Thyroid gland (tissue), 4 donors: ENCODE measurements at regions not wholly inside any gene's neighbourhood (a gene's known extent, or its start where the extent isn't known, plus 50 kb on each side); places are given as distances from the start of the nearest gene placed in this dataset.

Experiments
- DNase-seq, 2 donors: peaks; one replicate each; pipeline ENCODE4 v3.0.0-alpha.2; 2019
- H3K27ac ChIP-seq, 3 donors: fragments of 200-600 bp; sonication (generic); 1 replicate in 2 of 3; 2 replicates in 1 of 3; pipeline ENCODE4 v1.5.1; 2016 to 2019; ENCODE audit warnings: mild to moderate bottlenecking in 1 of 3, moderate library complexity in 1 of 3
- H3K27me3 ChIP-seq: fragments of 200-600 bp; sonication (generic); one replicate; pipeline ENCODE4 v1.5.1; 2019
- H3K36me3 ChIP-seq, 2 donors: fragments of 200-600 bp; sonication (generic); one replicate each; pipeline ENCODE4 v1.5.1; 2016 to 2019
- H3K4me1 ChIP-seq, 2 donors: fragments of 200-600 bp; sonication (generic); one replicate each; pipeline ENCODE4 v1.5.1; 2017 to 2019
- H3K4me3 ChIP-seq, 3 donors: fragments of 200-600 bp; sonication (generic); replicated peaks in 1 of 3; 1 replicate in 2 of 3; 2 replicates in 1 of 3; pipeline ENCODE4 v1.5.1; 2016; ENCODE audit warnings: mild to moderate bottlenecking in 1 of 3
- H3K9me3 ChIP-seq: fragments of 200-600 bp; sonication (generic); one replicate; pipeline ENCODE4 v1.5.1; 2017
- POLR2A ChIP-seq, 2 donors: fragments of 450-650 bp; IDR thresholded peaks; one replicate each; pipeline ENCODE4 v1.6.1; 2017; ENCODE audit warnings: antibody characterized with exemption in 2 of 2, mild to moderate bottlenecking in 2 of 2, moderate library complexity in 1 of 2
- WGBS, 2 donors: methylation state at CpG; one replicate each; pipeline ENCODE4 v1.1.5; 2017; 5-methylcytosine and 5-hydroxymethylcytosine counted together
- intact Hi-C: fragments of 100-400 bp; cut with DNase I; formaldehyde crosslinking; loops from one replicate; pipeline ENCODE4 v1.15.1; 2023
- TF ChIP-seq, protein P1 (sequence below), 6 experiments: fragments of 200-600 bp in 3 of 6; fragments of 450-650 bp in 3 of 6; sonication (generic) in 3 of 6; IDR thresholded peaks; one replicate each; pipeline ENCODE4 v1.5.1; 2016 to 2019; ENCODE audit warnings: antibody characterized with exemption in 6 of 6, mild to moderate bottlenecking in 2 of 6, inconsistent platforms in 1 of 6, moderate library complexity in 1 of 6

DNA sequence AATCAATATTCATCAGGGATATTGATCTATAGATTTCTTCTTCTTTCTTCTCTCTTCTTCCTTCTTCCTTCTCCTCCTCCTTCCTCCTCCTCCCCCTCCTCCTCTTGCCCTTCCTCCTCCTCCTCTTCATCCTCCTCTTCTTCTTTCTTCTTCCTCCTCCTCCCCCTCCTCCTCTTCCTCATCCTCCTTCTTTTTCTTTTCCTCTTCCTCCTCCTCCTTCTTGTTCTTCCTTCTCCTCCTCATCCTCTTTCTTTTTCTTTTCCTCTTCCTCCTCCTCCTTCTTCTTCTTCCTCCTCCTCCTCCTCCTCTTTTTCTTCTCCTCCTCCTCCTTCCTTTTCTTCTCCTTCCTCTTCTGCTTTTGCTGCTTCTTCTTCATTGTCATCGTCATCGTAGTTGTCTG is 52.4 kb upstream of the SERINC1 start:
- Histone ChIP-seq H3K4me3 (no peak overlapping the region), H3K27ac (no peak overlapping the region), H3K27me3 (no peaks in the 10 kb centered on the region), H3K36me3 (no peaks in the 10 kb centered on the region), H3K9me3 (no peaks in the 10 kb centered on the region), H3K4me1 (no peaks in the 10 kb centered on the region)
- 22 to 46% methylated on average over 2 of the region's 2 CpGs for WGBS, 2 donors
- no peak for DNase-seq
- TF ChIP-seq, protein P1, sequence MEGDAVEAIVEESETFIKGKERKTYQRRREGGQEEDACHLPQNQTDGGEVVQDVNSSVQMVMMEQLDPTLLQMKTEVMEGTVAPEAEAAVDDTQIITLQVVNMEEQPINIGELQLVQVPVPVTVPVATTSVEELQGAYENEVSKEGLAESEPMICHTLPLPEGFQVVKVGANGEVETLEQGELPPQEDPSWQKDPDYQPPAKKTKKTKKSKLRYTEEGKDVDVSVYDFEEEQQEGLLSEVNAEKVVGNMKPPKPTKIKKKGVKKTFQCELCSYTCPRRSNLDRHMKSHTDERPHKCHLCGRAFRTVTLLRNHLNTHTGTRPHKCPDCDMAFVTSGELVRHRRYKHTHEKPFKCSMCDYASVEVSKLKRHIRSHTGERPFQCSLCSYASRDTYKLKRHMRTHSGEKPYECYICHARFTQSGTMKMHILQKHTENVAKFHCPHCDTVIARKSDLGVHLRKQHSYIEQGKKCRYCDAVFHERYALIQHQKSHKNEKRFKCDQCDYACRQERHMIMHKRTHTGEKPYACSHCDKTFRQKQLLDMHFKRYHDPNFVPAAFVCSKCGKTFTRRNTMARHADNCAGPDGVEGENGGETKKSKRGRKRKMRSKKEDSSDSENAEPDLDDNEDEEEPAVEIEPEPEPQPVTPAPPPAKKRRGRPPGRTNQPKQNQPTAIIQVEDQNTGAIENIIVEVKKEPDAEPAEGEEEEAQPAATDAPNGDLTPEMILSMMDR (IDR thresholded peaks at IDR 0.05) = no peak
- no peak for TF ChIP-seq POLR2A (IDR thresholded peaks at IDR 0.05)
- intact Hi-C loops = loop anchor here (10.0 kb wide), 1 partner anchor 159 kb away; no protein-coding TSS in a partner anchor

DNA sequence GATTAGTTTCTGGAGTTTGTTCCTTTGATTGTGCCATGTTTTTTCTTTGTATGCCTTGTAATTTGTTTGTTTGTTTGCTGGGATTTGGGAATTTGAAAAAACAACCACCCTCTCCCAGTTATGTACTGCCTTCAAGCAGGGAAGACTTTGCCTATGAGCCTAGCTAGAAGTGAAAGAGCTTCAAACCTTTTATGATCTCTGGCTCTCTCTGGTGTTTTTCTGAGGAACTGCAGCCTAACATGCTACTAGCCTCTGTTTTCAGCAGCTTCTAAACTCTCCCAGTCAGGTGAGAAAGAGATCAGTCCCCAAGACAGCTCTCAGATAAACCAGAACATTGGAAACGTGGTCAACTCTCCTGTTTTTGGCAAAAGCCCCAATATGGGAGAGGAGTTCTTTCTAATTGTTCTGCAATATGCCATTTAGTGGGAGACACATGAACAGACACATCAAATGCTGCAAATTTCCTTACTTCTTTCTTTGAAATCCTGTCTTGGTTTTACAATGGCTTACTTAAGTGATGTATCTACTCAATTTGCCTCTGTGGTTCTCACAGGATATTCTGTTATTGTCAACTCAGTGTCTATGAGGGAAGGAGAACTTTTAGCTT is 58.9 kb upstream of the SERINC1 start:
- H3K36me3 ChIP-seq = no peaks in the 10 kb centered on the region
- TF ChIP-seq, protein P1 (IDR thresholded peaks at IDR 0.05) = peak; percentile 55 to 90 (median 83)
- TF ChIP-seq POLR2A (IDR thresholded peaks at IDR 0.05) = no peak
- peak; percentile 42 to 44 for DNase-seq
- no peaks in the 10 kb centered on the region for H3K4me1 ChIP-seq
- H3K4me3 ChIP-seq = no peak overlapping the region
- H3K9me3 ChIP-seq = no peaks in the 10 kb centered on the region
- H3K27ac ChIP-seq = no peak overlapping the region
- WGBS, 2 donors = 0% methylated on average over 1 of the region's 1 CpG
- intact Hi-C loops = no loop called here
- no peaks in the 10 kb centered on the region for H3K27me3 ChIP-seq

DNA sequence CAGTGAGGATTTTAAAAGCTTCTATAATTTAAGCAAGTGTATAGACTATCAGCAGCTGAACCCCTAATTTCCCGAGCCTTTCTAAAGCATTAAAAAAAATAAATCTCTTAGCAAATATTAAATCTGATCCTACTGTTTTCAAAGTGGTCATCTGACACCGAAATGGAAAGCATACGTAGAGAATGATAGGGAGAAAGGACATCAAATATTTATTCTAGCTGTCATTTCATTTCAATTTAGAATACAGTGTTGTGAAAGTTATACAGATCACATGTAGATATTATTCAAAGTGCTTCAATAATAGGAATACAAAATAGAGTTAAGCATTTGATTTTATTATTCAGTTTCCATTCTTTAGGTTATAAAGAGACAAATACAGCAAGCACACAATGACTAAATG is 61.9 kb upstream of the PKIB start:
- no peak for DNase-seq
- H3K9me3 ChIP-seq = no peaks in the 10 kb centered on the region
- H3K4me3 ChIP-seq = no peak overlapping the region
- H3K4me1 ChIP-seq = no peaks in the 10 kb centered on the region
- TF ChIP-seq POLR2A (IDR thresholded peaks at IDR 0.05) = no peak
- TF ChIP-seq, protein P1 (IDR thresholded peaks at IDR 0.05) = no peak
- H3K27ac ChIP-seq = no peak overlapping the region
- intact Hi-C loops = no loop called here
- H3K36me3 ChIP-seq = no peaks in the 10 kb centered on the region
- WGBS, 2 donors = 83% methylated on average over 3 of the region's 3 CpGs
- H3K27me3 ChIP-seq = no peaks in the 10 kb centered on the region

DNA sequence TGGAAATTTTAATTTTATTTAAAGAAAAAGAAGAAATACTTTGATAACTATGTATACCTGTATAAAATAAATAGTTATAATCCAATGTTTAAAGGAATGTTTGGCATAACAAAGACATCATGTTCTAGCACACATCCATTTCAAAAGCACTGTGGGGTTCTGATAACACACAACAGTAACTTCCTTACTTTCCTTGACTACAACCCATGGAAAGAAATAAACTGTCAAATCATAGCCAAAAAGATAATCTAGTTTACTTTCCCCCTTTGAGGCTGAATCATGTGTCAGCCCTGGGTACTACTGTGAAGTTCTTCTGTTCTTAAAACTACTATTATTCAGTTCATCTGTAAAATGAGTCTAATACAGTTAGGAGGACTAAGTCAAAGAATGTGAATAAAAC is 61.4 kb upstream of the PKIB start:
- Histone ChIP-seq H3K4me3 (no peak overlapping the region), H3K4me1 (no peaks in the 10 kb centered on the region), H3K27ac (no peak overlapping the region), H3K27me3 (no peaks in the 10 kb centered on the region), H3K9me3 (no peaks in the 10 kb centered on the region), H3K36me3 (no peaks in the 10 kb centered on the region)
- no peak for DNase-seq
- intact Hi-C loops = no loop called here
- TF ChIP-seq POLR2A (IDR thresholded peaks at IDR 0.05) = no peak

DNA sequence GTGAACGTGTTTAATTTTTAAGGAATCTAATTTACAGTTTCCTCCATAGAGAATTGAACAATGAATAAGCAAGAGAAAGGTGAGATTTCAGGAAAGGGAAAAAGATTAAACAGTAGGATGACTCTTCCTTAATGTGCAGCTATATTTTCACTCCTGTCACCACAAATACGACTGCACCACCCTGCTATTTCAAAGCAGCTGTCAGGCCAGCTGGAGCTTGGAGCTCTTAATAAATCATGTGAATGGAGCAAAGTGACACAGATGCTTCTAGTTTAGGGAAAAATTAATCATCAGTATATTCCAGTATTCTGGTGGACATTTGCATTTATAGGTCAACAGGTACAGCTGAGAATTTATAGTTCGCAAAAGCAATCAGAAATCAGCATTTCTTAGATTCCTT is 56.5 kb upstream of the PKIB start:
- no peak for DNase-seq
- H3K4me1 ChIP-seq = no peaks in the 10 kb centered on the region
- H3K4me3 ChIP-seq = no peak overlapping the region
- H3K27ac ChIP-seq = no peak overlapping the region
- 75 to 78% methylated on average over 3 of the region's 3 CpGs for WGBS, 2 donors
- H3K9me3 ChIP-seq = no peaks in the 10 kb centered on the region
- no peaks in the 10 kb centered on the region for H3K27me3 ChIP-seq
- no peaks in the 10 kb centered on the region for H3K36me3 ChIP-seq
- TF ChIP-seq, protein P1 (IDR thresholded peaks at IDR 0.05) = no peak
- no peak for TF ChIP-seq POLR2A (IDR thresholded peaks at IDR 0.05)
- intact Hi-C loops = no loop called here

DNA sequence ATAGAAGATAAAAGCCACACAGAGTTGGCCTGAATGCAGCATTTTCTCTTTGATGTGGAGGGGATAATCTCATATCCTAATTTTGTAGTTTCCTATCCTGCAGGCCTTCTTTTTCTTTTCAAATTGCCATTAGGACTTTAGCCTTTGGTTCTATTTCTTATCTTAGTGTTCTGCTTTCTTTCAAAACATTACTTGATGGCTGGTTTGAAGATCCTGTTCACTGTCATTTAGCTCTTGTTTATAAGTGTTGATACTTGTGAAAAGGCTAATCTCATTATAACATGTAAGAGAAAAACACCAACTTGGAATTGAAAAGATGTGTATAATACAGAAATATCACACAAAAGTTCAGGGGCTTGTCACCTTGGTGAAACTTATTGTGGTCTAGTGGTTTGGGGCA is 54.6 kb upstream of the PKIB start:
- Histone ChIP-seq H3K27me3 (no peaks in the 10 kb centered on the region), H3K36me3 (no peaks in the 10 kb centered on the region), H3K4me3 (no peak overlapping the region), H3K9me3 (no peaks in the 10 kb centered on the region), H3K4me1 (no peaks in the 10 kb centered on the region), H3K27ac (no peak overlapping the region)
- no peak for DNase-seq
- TF ChIP-seq, protein P1 (IDR thresholded peaks at IDR 0.05) = no peak
- TF ChIP-seq POLR2A (IDR thresholded peaks at IDR 0.05) = no peak
- intact Hi-C loops = no loop called here
